ENCODE measurements at regions not wholly inside any gene's neighbourhood (a gene's known extent, or its start where the extent isn't known, plus 50 kb on each side); places are given as distances from the start of the nearest gene placed in this dataset.

- Histone ChIP-seq H3K27me3 (ENCODE audit: insufficient read depth) (no peaks in the 10 kb centered on the region), H2AFZ (no peak overlapping the region), H4K20me1 (replicated peaks; ENCODE audit: insufficient read depth) (no peaks in the 10 kb centered on the region), H3K9me2 (ENCODE audit: insufficient read depth) (no peaks in the 10 kb centered on the region), H3K27ac (ENCODE audit: low read depth) (no peak overlapping the region), H3F3A (replicated peaks; ENCODE audit: low read depth) (no peaks in the 10 kb centered on the region), H3K4me3 (no peak overlapping the region), H3K36me3 (ENCODE audit: insufficient read depth) (no peaks in the 10 kb centered on the region), H3K4me2 (no peak overlapping the region), H3K79me2 (replicated peaks; ENCODE audit: insufficient read depth) (no peaks in the 10 kb centered on the region), H3K4me1 (ENCODE audit: insufficient read depth) (no peaks in the 10 kb centered on the region)
- Mint-ChIP-seq H3K27me3 (ENCODE audit: insufficient read depth, low read depth, poor library complexity) (peaks cover 5% of the 10 kb centered on the region), H3K9me3 (no peaks in the 10 kb centered on the region), H3K4me1 (no peaks in the 10 kb centered on the region; the same call in 2 of the 3 replicates), H3K4me3 (no peak overlapping the region), H3K36me3 (ENCODE audit: low read depth) (peaks cover 3% of the 10 kb centered on the region; the same call in 1 of the 3 replicates), H3K27ac (no peak overlapping the region)
- TF ChIP-seq REST (IDR thresholded peaks at IDR 0.05; ENCODE audit: unreplicated experiment) (no peak), NANOG (IDR thresholded peaks at IDR 0.05; ENCODE audit: borderline replicate concordance) (no peak), EZH2 (IDR thresholded peaks at IDR 0.05; ENCODE audit: low read depth, unreplicated experiment) (no peak), JUNB (IDR thresholded peaks at IDR 0.05; ENCODE audit: unreplicated experiment) (no peak), ZNF114 (CRISPR knock-in tag; IDR thresholded peaks at IDR 0.05) (no peak), ZNF331 (CRISPR knock-in tag; IDR thresholded peaks at IDR 0.05; ENCODE audit: low read depth) (no peak), POLR2AphosphoS5 (IDR thresholded peaks at IDR 0.05; ENCODE audit: low read depth) (no peak), STAT1 (IDR thresholded peaks at IDR 0.05; ENCODE audit: unreplicated experiment) (no peak), EZH2phosphoT487 (IDR thresholded peaks at IDR 0.05; ENCODE audit: unreplicated experiment) (no peak), CREB1 (CRISPR knock-in tag; IDR thresholded peaks at IDR 0.05; ENCODE audit: low read depth) (no peak)
- TF ChIP-seq, protein P1, sequence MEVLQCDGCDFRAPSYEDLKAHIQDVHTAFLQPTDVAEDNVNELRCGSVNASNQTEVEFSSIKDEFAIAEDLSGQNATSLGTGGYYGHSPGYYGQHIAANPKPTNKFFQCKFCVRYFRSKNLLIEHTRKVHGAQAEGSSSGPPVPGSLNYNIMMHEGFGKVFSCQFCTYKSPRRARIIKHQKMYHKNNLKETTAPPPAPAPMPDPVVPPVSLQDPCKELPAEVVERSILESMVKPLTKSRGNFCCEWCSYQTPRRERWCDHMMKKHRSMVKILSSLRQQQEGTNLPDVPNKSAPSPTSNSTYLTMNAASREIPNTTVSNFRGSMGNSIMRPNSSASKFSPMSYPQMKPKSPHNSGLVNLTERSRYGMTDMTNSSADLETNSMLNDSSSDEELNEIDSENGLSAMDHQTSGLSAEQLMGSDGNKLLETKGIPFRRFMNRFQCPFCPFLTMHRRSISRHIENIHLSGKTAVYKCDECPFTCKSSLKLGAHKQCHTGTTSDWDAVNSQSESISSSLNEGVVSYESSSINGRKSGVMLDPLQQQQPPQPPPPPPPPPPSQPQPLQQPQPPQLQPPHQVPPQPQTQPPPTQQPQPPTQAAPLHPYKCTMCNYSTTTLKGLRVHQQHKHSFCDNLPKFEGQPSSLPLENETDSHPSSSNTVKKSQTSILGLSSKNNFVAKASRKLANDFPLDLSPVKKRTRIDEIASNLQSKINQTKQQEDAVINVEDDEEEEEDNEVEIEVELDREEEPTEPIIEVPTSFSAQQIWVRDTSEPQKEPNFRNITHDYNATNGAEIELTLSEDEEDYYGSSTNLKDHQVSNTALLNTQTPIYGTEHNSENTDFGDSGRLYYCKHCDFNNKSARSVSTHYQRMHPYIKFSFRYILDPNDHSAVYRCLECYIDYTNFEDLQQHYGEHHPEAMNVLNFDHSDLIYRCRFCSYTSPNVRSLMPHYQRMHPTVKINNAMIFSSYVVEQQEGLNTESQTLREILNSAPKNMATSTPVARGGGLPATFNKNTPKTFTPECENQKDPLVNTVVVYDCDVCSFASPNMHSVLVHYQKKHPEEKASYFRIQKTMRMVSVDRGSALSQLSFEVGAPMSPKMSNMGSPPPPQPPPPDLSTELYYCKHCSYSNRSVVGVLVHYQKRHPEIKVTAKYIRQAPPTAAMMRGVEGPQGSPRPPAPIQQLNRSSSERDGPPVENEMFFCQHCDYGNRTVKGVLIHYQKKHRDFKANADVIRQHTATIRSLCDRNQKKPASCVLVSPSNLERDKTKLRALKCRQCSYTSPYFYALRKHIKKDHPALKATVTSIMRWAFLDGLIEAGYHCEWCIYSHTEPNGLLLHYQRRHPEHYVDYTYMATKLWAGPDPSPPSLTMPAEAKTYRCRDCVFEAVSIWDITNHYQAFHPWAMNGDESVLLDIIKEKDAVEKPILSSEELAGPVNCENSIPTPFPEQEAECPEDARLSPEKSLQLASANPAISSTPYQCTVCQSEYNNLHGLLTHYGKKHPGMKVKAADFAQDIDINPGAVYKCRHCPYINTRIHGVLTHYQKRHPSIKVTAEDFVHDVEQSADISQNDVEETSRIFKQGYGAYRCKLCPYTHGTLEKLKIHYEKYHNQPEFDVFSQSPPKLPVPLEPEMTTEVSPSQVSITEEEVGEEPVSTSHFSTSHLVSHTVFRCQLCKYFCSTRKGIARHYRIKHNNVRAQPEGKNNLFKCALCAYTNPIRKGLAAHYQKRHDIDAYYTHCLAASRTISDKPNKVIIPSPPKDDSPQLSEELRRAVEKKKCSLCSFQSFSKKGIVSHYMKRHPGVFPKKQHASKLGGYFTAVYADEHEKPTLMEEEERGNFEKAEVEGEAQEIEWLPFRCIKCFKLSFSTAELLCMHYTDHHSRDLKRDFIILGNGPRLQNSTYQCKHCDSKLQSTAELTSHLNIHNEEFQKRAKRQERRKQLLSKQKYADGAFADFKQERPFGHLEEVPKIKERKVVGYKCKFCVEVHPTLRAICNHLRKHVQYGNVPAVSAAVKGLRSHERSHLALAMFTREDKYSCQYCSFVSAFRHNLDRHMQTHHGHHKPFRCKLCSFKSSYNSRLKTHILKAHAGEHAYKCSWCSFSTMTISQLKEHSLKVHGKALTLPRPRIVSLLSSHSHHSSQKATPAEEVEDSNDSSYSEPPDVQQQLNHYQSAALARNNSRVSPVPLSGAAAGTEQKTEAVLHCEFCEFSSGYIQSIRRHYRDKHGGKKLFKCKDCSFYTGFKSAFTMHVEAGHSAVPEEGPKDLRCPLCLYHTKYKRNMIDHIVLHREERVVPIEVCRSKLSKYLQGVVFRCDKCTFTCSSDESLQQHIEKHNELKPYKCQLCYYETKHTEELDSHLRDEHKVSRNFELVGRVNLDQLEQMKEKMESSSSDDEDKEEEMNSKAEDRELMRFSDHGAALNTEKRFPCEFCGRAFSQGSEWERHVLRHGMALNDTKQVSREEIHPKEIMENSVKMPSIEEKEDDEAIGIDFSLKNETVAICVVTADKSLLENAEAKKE (CRISPR knock-in tag; IDR thresholded peaks at IDR 0.05), result no peak
- TF ChIP-seq, protein P2, sequence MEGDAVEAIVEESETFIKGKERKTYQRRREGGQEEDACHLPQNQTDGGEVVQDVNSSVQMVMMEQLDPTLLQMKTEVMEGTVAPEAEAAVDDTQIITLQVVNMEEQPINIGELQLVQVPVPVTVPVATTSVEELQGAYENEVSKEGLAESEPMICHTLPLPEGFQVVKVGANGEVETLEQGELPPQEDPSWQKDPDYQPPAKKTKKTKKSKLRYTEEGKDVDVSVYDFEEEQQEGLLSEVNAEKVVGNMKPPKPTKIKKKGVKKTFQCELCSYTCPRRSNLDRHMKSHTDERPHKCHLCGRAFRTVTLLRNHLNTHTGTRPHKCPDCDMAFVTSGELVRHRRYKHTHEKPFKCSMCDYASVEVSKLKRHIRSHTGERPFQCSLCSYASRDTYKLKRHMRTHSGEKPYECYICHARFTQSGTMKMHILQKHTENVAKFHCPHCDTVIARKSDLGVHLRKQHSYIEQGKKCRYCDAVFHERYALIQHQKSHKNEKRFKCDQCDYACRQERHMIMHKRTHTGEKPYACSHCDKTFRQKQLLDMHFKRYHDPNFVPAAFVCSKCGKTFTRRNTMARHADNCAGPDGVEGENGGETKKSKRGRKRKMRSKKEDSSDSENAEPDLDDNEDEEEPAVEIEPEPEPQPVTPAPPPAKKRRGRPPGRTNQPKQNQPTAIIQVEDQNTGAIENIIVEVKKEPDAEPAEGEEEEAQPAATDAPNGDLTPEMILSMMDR (conservative IDR thresholded peaks at IDR 0.05; ENCODE audit: low read depth in 2 of 2), result no peak
- TF ChIP-seq, protein P3, sequence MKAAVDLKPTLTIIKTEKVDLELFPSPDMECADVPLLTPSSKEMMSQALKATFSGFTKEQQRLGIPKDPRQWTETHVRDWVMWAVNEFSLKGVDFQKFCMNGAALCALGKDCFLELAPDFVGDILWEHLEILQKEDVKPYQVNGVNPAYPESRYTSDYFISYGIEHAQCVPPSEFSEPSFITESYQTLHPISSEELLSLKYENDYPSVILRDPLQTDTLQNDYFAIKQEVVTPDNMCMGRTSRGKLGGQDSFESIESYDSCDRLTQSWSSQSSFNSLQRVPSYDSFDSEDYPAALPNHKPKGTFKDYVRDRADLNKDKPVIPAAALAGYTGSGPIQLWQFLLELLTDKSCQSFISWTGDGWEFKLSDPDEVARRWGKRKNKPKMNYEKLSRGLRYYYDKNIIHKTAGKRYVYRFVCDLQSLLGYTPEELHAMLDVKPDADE (IDR thresholded peaks at IDR 0.05), result no peak
- no peak for DNase-seq (ENCODE audit: low spot score)
- no peak for ATAC-seq
Observed at GRCh38 chr22:48653929-48654328, 1173.7 kb downstream of the BRD1 start.

Data from GM23338 (cell line).